AG09309 (cell line): ENCODE measurements at regions not wholly inside any gene's neighbourhood (a gene's known extent, or its start where the extent isn't known, plus 50 kb on each side); places are given as distances from the start of the nearest gene placed in this dataset.

Experiments used
- DNase-seq: peaks from one replicate; pipeline ENCODE4 v3.0.0-alpha.2; 2010; ENCODE audit warnings: low read depth
- H3K4me3 ChIP-seq: 2 replicates; pipeline ENCODE4 v1.5.1; 2011; ENCODE audit warnings: mild to moderate bottlenecking, low read depth, low read length, moderate library complexity; ENCODE audit not compliant: control insufficient read depth
- TF ChIP-seq, protein P1 (sequence below): IDR thresholded peaks from 2 replicates; pipeline ENCODE4 v1.5.1; 2011; ENCODE audit warnings: mild to moderate bottlenecking, low read depth, low read length, inconsistent platforms; ENCODE audit not compliant: insufficient read depth, control insufficient read depth; ENCODE audit errors: missing control alignments

DNA sequence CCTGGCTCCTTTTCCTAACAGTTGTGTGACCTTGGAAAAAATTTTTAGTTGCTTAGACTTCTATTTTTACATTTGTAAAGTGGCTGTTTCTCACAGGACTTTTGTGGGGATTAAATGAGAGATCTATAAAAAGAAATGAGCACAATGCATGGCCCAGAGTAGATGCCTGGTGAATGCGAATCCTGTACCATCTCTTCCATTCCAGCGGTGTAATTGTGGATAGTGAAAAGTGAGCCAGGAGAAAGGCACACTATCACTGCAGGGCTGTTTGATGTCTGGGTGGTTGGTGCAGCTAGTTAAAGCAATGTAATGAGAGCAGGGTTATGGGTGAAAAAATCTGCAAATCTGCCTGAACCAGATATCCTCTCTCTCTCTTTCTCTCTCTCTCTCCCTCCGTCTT, 347.5 kb upstream of the CITED2 start:
- TF ChIP-seq, protein P1, sequence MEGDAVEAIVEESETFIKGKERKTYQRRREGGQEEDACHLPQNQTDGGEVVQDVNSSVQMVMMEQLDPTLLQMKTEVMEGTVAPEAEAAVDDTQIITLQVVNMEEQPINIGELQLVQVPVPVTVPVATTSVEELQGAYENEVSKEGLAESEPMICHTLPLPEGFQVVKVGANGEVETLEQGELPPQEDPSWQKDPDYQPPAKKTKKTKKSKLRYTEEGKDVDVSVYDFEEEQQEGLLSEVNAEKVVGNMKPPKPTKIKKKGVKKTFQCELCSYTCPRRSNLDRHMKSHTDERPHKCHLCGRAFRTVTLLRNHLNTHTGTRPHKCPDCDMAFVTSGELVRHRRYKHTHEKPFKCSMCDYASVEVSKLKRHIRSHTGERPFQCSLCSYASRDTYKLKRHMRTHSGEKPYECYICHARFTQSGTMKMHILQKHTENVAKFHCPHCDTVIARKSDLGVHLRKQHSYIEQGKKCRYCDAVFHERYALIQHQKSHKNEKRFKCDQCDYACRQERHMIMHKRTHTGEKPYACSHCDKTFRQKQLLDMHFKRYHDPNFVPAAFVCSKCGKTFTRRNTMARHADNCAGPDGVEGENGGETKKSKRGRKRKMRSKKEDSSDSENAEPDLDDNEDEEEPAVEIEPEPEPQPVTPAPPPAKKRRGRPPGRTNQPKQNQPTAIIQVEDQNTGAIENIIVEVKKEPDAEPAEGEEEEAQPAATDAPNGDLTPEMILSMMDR: no peak
- H3K4me3 ChIP-seq: no peak overlapping the region
- DNase-seq: no peak

DNA sequence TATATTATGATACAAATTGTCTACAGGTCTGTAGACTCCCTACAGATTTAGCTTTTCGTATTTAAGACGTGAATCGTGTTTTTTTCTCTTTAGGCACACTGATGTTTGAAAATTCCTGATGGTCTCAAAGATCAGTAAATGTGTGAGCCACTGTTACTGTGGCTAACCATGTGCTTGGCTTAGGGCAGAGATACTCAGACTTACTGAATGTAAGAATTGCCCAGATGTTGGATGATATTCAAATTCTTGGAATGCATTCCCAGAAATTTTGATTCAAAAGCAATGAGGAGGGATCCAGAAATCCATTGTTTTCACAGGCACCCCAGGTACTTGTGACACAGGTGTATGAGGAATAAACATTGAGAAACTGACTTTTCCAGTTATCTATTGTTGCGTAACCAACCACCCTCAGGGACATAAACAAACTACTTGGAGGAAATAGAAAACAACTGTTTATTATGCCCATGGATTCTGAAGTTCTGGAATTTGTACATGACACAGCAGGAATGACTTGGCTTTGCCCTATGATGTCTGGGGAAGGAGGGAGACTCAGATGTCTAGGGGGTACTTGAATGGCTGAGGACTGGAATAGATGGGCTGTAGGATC, 339.6 kb upstream of the CITED2 start:
- no peak for DNase-seq
- no peak overlapping the region for H3K4me3 ChIP-seq
- TF ChIP-seq, protein P1: no peak

DNA sequence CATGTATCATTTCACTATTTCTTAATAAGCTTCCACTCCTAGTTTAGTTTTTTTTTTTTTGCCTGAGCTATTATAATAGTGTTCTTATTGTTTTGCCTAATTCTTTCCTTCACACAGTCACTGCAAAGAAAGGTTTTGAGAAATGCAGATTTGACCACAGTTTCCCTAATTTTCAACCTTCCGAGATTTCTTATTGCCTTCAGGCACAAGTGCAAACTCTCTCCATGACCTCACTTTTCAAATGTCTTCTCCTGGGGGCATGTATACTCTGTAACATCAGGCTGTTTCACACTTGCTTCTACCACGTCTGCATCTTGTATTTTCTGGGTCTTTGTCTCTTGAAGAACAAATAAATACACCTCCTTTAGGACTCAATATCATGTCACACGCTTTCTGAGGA, 339.0 kb upstream of the CITED2 start:
- no peak overlapping the region for H3K4me3 ChIP-seq
- TF ChIP-seq, protein P1: no peak
- no peak for DNase-seq

DNA sequence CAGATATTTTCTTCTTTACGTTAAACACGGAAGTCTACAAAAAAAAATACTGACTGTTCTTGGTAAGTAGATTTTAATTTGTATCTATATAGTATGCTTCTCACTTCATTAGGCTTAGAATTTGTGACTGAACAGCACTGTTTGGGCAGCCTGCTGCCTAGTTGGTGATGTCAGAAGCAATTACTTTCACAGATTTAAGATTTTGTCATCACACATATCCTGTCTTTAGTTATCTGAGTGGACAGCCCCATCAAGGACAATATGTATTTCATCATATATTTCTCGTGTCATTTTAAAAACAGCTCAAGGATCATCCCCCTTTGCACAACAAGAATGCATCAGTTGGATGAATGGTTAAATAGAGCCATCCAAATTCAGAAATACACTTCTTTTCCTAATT, 338.4 kb upstream of the CITED2 start:
- TF ChIP-seq, protein P1: no peak
- H3K4me3 ChIP-seq: no peak overlapping the region
- DNase-seq: no peak

DNA sequence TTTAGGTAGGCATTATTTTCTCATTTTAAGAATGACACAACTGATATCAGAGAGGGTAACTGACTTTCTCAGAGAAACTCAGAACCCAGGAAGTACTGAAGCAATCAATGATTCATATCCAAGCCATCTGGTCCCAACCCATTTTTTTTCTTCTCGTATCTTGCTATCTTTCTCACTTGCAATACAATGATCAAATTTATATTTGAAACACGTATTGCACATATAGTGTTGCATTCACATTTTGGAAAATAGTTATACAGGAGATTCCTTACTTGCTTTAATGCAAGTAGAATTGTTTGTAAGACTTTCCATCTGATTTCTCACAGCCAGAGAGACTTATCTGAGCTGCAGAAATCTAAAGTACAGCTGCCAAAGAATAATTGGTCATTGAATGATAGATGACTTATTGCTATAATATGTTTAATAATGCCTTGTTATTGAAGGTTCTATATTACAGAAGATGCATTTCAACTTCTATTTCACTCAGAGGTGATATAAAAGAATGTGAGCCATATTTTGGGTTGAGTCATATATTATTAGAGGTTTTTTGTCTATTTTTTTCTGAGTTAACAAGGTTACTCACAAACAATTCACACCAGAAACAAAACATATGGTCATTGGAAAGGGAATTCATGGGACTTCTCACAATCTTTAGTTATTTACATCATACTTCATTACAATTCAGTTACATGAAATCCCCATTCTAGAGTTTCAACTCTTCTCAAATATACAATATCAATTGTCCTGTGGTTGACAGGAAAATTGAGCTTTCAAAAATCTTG, 337.5 kb upstream of the CITED2 start:
- TF ChIP-seq, protein P1: no peak
- no peak overlapping the region for H3K4me3 ChIP-seq
- DNase-seq: no peak

DNA sequence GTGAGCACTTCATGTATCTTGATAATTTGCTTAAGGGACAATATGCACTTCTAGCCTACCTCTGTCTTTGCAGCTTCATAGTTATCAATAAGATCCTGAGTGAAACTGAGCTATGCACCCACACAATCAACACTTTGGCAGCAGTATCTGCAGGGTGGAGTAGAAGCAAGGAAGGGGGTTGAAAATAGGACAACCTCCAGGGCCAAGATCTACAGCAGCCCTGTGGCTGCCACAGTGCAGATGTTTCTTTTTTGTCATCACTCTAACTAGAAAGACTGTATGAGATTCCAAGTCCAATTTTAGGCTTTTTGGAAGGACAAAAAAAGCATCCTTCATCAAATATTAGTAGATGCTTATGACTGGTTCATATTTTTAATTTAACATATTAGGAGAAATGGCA, 336.1 kb upstream of the CITED2 start:
- no peak for DNase-seq
- TF ChIP-seq, protein P1: no peak
- no peak overlapping the region for H3K4me3 ChIP-seq
